Panc1 (cell line): ENCODE measurements at regions not wholly inside any gene's neighbourhood (a gene's known extent, or its start where the extent isn't known, plus 50 kb on each side); places are given as distances from the start of the nearest gene placed in this dataset.

Experiments
- CTCF ChIP-seq: fragments of 450-650 bp; IDR thresholded peaks from 2 replicates; pipeline ENCODE4 v1.5.1; 2017; ENCODE audit warnings: mild to moderate bottlenecking
- POLR2AphosphoS5 ChIP-seq: IDR thresholded peaks from 2 replicates; pipeline ENCODE4 v1.6.1; 2012; ENCODE audit warnings: mild to moderate bottlenecking, low read depth, low read length, moderate library complexity
- REST ChIP-seq, 2 experiments: IDR thresholded peaks; 2 replicates each; pipeline ENCODE4 v1.6.1; 2011 to 2012; ENCODE audit warnings: low read depth in 2 of 2, control low read depth in 1 of 2, low read length in 1 of 2, mild to moderate bottlenecking in 1 of 2, moderate library complexity in 1 of 2; ENCODE audit not compliant: insufficient read depth in 1 of 2
- SIN3A ChIP-seq: IDR thresholded peaks from 2 replicates; pipeline ENCODE4 v1.6.1; 2012; ENCODE audit warnings: low read depth, mild to moderate bottlenecking, low read length, moderate library complexity, borderline replicate concordance; ENCODE audit not compliant: insufficient read depth

- TF ChIP-seq CTCF (no peak), POLR2AphosphoS5 (no peak), REST (IDR thresholded peaks at IDR 0.05; ENCODE audit: insufficient read depth in 1 of 2, low read depth in 2 of 2, low read length in 1 of 2) (no peak), SIN3A (no peak)
Observed at GRCh38 chr4:139607502-139608060, 51.6 kb upstream of the SETD7 start.
